ENCODE measurements at regions not wholly inside any gene's neighbourhood (a gene's known extent, or its start where the extent isn't known, plus 50 kb on each side); places are given as distances from the start of the nearest gene placed in this dataset.

- TF ChIP-seq, protein P1, sequence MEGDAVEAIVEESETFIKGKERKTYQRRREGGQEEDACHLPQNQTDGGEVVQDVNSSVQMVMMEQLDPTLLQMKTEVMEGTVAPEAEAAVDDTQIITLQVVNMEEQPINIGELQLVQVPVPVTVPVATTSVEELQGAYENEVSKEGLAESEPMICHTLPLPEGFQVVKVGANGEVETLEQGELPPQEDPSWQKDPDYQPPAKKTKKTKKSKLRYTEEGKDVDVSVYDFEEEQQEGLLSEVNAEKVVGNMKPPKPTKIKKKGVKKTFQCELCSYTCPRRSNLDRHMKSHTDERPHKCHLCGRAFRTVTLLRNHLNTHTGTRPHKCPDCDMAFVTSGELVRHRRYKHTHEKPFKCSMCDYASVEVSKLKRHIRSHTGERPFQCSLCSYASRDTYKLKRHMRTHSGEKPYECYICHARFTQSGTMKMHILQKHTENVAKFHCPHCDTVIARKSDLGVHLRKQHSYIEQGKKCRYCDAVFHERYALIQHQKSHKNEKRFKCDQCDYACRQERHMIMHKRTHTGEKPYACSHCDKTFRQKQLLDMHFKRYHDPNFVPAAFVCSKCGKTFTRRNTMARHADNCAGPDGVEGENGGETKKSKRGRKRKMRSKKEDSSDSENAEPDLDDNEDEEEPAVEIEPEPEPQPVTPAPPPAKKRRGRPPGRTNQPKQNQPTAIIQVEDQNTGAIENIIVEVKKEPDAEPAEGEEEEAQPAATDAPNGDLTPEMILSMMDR (IDR thresholded peaks at IDR 0.05; ENCODE audit: low read depth, low read length, missing control alignments) = no peak
- no peak overlapping the region for H3K4me3 ChIP-seq (ENCODE audit: low read depth, low read length)
- in situ Hi-C loops (cut with HindIII; ENCODE audit: low sequenced_read_pairs) = no loop called here
Observed at GRCh38 chr4:145414841-145415240, 66.8 kb upstream of the SMAD1 start.

DNA sequence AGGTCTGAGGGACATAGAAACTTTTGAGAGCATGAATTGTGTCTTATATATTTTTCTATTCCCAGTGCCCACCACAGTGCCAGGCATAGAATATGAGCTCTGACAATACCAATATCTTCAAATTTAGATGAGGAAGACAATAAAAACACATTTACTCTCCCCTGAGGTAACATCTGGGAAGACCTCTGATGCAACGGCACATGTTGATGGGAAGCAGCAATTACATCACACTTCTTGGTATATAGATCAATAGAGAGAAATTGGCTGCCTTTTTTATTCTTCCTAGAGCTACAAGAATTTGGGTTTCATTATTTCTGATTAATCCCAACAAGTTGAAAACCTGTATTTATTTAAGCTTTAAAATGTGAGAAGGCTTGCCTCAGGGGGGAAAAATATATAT is 67.4 kb upstream of the SMAD1 start:
- DNase-seq (ENCODE audit: low read depth) = no peak
- H3K4me3 ChIP-seq (ENCODE audit: low read depth, low read length) = no peak overlapping the region
- in situ Hi-C loops (cut with HindIII; ENCODE audit: low sequenced_read_pairs) = no loop called here
- TF ChIP-seq, protein P1 (IDR thresholded peaks at IDR 0.05; ENCODE audit: low read depth, low read length, missing control alignments) = no peak

More at GRCh38 chr4:145414841-145415240, 66.8 kb upstream of the SMAD1 start:
- no peak for DNase-seq (ENCODE audit: low read depth)

DNA sequence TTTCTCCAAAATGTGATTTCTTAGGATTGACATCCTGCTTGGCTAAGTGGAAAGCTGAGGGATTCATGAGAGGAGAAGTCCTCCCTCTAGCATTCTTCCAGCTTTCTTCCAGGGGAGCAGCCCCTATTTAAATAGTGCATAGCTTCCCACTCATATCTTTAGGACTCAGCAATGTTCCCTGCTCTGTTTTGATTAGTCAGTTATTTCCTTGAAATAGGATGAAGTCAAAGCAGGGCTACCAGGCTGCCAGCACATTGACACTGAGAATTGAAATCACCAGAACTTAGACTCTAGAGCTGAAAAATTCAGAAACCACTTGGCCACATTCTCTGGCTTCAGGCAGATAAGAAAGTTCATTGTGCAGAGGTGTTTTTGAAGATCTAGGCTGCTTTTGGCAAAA is 74.7 kb upstream of the SMAD1 start:
- in situ Hi-C loops (cut with HindIII; ENCODE audit: low sequenced_read_pairs) = no loop called here
- TF ChIP-seq, protein P1 (IDR thresholded peaks at IDR 0.05; ENCODE audit: low read depth, low read length, missing control alignments) = no peak
- H3K4me3 ChIP-seq (ENCODE audit: low read depth, low read length) = no peak overlapping the region
- no peak for DNase-seq (ENCODE audit: low read depth)

DNA sequence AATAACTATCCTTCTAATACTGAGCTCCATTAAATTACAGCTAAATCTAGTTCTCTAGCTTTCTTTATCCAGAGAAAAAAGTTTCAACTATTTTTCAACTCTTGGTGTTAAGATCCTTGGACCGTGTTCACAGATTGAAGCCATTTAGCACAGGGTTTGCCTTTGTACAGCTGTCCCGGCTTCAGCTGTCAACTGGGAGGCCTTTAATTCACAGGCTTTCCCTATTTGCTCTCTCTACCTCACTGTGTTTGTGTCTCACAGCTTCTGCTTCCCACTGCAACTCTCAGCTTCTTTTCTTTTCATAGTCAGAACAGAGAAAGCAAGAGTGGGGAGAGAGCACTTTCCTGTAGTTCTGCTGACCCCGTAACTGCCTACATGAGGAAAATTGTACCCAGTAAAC is 76.9 kb upstream of the SMAD1 start:
- in situ Hi-C loops (cut with HindIII; ENCODE audit: low sequenced_read_pairs) = no loop called here
- TF ChIP-seq, protein P1 (IDR thresholded peaks at IDR 0.05; ENCODE audit: low read depth, low read length, missing control alignments) = no peak
- no peak overlapping the region for H3K4me3 ChIP-seq (ENCODE audit: low read depth, low read length)
- DNase-seq (ENCODE audit: low read depth) = no peak

GRCh38 chr4:145396581-145396980 is 85.1 kb upstream of the SMAD1 start:
- H3K4me3 ChIP-seq (ENCODE audit: low read depth, low read length) = no peak overlapping the region
- in situ Hi-C loops (cut with HindIII; ENCODE audit: low sequenced_read_pairs) = no loop called here
- no peak for DNase-seq (ENCODE audit: low read depth)
- TF ChIP-seq, protein P1 (IDR thresholded peaks at IDR 0.05; ENCODE audit: low read depth, low read length, missing control alignments) = no peak

DNA sequence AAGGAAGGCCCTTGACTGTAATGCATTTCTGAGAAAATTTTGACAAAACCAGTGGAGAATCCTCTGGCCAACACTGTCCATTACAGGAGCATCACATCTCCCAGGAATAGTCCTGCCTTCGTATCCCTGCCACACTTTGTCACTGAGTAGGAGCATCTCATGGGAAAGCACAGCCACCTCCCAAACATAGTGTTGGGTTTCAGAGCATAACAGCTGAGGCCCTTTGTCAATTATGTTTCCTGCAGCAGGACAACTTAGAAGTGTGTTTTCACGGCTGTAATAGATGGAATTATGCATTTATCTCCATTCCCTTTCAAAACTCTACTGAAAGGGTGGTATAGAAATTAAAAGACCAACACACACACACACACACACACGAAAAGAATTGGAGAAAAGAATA is 91.1 kb upstream of the SMAD1 start:
- TF ChIP-seq, protein P1 (IDR thresholded peaks at IDR 0.05; ENCODE audit: low read depth, low read length, missing control alignments) = no peak
- in situ Hi-C loops (cut with HindIII; ENCODE audit: low sequenced_read_pairs) = no loop called here

GRCh38 chr4:145389550-145389949 is 92.1 kb upstream of the SMAD1 start:
- in situ Hi-C loops (cut with HindIII; ENCODE audit: low sequenced_read_pairs) = no loop called here
- no peak for DNase-seq (ENCODE audit: low read depth)
- no peak overlapping the region for H3K4me3 ChIP-seq (ENCODE audit: low read depth, low read length)
- TF ChIP-seq, protein P1 (IDR thresholded peaks at IDR 0.05; ENCODE audit: low read depth, low read length, missing control alignments) = no peak

More for the DNA sequence above, 91.1 kb upstream of the SMAD1 start:
- no peak for DNase-seq (ENCODE audit: low read depth)
- H3K4me3 ChIP-seq (ENCODE audit: low read depth, low read length) = no peak overlapping the region
